GM21529 (cell line): ENCODE measurements at regions not wholly inside any gene's neighbourhood (a gene's known extent, or its start where the extent isn't known, plus 50 kb on each side); places are given as distances from the start of the nearest gene placed in this dataset.
"Not testable (repeated sequence)": the region's sequence is repeated elsewhere in the genome, so short reads cannot be mapped to it uniquely, and the experiment has no call there.

ENCODE experiments used
- ATAC-seq: cut with Tn5 transposase; IDR thresholded peaks from one replicate; pipeline ENCODE4 v1.9.1; 2021; ENCODE audit not compliant: unreplicated experiment

DNA sequence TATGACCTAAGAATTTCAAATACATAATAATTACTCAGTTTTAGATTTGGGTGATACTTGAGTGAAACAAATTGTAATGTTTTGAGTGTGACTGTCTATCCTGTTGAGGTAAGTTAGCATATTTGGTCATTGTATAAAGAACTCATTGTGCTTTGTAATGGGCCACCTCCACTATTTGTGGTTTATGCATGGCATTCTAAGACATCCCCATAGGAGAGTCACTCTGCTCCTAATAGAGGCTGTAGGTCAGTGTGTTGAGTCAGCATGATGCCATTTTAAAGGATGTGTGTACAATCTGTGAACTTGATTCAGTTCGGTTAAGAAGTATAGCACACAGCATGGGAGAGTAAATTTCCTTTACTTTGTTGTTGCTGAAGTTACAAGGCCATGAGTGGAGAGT, 1112.4 kb downstream of the JRKL start:
- ATAC-seq = no peak

DNA sequence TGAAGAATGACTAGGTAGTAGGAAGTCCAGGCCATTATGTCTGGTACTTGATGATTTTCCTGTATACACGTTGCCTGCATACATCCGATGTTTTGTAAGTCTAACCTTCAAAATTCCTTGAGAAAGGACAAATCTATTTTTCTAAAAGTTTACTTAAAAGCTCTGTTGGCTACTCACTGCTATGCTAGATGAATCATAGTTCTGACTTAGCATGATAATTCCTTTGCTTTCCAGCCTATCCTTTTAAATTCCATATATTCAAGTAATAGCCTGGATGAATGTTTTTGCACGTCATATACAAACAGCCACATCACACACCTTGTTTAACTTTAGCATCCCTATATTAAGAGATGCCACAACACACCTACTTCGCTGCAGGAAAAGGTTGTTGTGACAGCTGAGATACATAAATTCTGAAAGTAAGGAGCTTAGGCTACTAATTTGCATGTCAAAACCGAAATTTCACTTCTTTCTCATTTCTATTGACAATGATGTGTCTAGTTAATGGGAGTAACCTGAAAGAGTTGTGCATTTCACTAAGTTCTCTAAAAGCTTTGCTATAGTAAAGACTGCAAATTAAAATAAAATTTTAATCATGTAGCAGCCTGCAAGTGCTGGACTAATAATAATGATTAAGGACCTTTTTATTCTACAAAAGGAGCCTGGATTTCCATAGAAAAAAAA, 1116.4 kb downstream of the JRKL start:
- no peak for ATAC-seq

DNA sequence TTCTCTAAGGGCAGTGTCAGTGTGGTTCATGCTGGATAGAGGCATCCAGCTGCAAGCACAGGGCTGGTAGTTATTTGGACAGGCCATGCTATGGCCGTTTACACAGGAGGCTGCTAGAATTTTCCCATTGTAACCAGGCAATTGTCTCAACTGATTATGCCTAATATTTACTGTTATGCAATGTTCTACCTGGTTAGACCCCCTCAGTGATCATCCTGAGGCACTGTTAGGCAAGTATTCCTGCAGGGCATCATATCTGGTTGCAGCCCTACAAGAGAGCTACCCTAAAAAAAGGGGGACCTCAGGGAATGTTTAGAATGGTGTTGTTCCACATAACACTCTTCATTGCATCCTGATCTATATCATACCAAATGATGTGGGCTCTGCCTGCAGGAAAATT, 1124.6 kb downstream of the JRKL start:
- no peak for ATAC-seq

DNA sequence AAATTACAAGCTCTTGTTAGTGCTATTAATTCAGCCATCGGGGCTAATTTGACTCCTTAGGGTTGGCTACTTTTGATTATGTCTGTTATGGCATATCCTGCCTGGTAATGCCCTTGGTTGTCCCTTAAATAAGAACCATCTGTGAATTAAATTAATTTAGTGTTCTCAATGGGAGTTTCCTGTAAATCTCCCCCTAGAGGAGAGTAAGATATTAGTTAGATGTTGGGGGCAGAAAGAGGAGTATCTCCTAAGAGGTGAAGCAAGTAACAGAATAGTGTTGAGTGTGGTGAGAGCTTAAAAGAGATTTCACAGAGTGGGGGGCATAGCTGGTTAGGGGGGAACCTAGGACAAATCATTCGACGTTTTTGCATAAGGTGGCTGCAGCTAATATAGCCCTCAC, 1126.9 kb downstream of the JRKL start:
- ATAC-seq = no peak

DNA sequence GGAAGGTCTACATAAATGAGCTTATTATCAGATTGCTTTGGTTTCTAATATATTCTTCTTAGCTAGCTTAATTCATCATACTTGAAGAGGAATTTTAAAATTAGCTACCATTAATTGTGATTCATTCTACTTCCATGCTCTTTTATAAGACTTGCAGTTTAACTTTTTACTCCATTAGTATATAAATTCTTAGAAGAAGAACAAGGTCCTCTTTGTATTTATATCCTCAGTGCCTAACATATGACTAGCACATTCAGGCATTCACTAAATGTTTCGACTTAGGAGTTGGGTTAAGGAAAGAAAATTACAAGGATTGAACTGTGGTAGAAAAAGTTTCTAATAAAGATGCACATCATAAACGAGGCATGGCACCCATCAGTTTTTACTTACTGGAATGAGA, 1135.5 kb downstream of the JRKL start:
- no peak for ATAC-seq

DNA sequence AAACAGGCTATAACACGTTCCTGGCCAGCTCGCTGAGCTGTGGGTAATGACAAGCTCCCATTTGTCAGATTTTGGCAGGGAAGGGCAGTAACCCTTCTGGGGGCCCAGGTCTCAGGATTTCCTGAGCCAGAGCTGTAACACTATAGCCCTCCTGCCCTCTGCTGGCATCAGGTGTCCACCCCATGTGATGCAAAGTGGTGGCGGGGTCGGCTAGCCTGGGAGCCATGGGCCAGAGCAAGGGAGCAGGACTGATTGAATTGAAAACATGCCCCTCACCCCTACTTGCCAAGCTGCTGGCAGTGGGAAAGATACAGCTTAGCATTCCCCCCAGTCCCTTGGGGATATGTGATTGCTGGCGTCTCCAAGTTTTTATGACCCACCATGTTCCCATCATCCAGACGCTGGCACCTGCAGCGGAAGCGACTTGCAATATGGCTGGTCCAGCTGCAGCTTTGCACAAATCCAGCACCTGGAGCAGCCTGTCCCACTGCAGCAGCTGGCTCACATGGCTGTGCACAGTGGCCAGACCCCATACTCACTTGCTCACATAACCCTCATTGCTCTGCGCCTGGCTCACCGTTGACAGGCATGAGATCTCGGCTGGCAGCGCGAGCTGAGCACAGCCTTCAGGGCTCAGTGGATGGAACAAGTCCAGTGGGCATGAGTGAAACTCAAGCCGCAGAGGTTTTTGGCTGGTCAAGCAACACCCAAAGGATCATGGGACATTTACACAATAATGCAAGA, 1147.8 kb downstream of the JRKL start:
- no peak for ATAC-seq

DNA sequence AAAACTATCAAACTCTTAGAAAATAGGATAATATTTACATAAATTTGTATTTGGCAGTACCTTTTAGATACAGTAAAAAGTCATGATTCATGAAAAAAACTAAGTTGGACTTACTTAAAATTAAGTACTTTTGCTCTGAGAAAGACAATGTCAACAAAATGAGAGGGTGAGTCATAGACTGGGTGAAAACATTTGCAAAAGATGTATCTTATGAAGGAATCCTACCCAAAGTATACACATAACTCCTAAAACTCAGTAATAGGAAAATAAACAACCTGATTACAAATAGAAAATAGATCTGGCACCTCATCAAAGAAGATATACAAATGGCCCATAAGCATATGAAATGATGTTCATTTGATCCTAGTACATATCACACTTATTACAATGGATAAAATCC, 1154.6 kb downstream of the JRKL start:
- ATAC-seq = no peak

DNA sequence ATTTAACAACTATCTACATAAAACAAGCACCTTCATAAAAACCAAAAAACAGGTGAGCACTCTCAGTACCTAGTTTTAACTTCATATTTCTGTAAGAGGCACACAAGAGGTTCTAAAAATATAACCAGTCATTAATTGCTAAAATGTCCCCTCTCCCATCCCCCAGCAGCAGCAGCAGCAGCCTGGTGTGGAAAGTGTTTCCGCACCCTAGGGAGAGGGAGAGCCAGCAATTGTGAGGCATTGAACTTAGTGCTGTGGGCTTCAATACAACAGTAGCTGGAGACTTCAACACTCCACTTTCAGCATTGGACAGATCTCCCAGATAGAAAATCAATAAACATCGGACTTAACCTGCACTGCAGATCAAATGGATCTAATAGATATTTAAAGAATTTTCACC, 1158.5 kb downstream of the JRKL start:
- no peak for ATAC-seq

DNA sequence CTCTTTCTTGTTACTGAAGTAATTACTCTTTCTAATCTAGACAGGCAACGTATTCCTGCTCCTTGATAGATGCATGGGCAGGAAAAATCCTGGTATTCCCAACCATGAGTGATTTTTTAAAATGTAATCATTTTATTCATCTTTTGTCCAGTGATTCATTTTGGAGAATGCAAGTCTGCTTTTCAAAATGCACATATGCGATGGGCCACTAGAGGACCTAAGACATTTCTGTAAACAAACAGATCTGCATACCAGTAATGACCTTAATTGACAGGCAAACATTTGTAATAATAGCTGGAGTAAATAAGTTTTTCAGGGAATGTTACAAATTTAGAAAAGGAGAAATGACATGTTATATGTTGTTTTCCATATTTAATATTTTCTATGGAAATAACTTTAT, 1167.6 kb downstream of the JRKL start:
- no peak for ATAC-seq

DNA sequence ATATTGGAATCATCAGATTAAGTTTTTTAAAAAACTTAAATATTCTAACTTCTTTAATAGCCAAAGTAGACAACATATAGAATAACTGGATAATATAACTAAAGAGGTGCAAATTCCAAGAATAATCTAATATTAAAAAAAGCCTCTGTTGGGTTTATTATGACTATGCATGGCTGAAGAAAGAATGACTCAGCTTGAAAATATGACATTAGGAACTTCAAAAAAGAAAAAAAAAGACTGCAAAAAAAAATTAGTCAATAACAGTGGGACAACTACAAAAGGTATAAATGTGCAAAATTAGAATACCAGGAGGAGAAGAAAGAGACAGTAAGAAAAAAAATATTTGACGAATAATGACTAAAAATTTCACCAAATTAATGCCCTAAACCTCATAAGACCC, 1178.0 kb downstream of the JRKL start:
- ATAC-seq = no peak

DNA sequence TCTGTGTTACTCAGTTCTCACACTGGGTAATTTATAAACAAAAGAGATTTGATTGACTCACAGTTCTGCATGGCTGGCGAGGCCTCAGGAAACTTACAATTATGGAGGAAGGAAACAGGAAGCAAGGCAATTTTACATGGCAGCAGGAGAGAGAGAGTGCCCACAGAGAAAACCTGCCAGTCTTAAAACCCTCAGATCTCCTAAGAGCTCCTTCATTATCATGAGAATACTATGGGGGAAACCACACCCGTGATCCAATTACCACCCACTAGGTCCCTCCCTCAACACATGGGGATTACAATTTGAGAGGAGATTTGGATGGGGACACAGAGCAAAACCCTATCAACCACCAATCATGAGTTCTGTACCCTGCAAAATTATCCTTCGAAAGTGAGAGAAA, 1180.8 kb downstream of the JRKL start:
- ATAC-seq = no peak

DNA sequence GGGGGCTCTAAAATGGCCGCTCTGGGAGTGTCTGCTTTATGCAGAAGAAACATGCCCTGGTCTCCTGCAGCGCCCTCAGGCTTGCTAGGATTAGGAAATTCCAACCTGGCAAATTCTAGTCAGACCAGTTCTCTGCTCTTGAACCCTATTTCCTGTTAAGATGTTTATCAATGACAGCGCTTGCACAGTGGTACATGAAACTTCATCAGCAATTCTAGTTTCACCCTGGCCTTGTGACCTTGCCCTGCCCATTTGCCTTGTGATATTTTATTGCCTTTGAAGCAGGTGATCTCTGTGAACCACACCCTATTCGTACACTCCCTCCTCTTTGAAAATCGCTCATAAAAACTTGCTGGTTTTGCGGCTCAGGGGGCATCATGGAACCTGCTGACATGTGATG, 1184.0 kb downstream of the JRKL start:
- not testable (repeated sequence) for ATAC-seq

DNA sequence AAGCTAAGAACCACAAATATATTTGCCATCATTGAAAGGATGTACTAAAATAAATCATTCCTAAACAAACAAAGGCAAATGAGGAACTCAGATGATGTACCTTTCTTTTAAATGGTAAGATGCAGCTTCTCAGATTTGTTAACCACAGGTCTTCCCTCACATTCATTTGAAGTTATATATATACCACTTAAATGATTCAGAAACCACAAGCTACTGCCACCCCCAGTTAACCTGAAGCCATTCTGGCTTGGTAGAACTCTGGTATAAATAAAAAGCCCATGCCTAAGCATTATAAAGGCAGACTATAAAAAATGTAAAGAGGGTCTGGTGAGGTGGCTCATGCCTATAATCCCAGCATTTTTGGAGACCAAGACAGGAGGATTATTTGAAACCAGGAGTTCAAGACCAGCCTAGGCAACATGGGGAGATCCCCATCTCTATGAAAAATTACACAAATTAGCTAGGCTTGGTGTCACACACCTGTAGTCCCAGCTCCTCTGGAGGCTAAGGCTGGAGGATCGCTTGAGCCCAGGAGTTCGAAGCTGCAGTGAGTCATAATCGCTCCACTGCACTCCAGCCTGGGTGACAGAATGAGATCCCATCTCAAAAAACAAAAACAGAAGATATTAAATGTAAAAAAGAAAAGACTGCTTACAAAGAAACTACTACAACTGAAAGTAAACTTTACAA, 1185.3 kb downstream of the JRKL start:
- ATAC-seq = no peak

DNA sequence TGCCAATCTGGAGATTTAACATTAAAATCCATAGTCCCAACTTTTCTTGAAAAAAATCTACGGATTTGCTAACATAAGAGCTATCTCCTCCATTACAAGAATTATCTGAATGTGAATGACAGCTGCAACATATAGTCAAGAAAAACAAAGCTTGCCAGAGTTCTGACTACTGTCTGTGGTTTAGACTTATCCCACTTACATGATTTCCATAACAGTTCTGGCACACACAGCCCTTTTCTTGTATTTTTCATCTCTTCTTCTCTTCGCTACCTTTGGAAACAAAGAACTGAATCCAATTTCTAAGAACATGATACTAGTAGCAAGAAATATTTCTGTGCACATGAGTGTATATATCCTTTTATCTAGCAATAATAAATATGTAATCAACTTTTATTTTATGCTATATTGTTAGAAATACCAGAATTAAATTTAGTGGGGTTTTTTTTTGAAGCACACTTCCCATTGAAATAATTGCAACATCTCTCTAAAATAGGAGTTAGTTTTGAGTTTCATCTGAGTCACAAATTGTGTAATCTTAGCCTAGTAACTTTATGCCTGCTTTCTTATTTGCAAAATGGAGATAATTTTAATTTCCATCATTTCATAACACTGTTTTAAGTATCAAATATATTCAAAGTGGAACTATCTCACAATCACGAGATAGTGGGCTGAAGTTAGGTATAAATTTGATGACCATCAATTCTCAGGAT, 1217.6 kb downstream of the JRKL start:
- no peak for ATAC-seq

DNA sequence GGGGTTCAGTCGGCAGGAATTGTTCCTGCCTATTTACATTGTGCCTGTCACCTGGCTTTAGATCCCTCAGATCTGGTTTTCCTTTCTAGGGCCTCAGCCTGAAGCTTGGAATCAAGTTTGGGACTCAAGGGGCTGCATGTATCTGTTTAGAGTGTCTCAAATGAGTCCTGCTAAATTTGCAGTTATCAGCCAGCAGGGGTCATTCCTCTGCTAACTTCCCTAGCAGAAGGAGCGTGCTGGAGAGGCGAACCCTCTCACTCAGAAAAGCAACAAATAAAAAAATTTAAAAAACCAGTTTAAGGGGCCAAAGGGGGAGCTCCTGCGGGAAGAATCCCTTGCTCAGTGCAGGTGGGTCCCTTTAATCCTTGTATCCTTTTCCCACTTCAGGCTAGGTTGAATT, 1220.2 kb downstream of the JRKL start:
- ATAC-seq = no peak

DNA sequence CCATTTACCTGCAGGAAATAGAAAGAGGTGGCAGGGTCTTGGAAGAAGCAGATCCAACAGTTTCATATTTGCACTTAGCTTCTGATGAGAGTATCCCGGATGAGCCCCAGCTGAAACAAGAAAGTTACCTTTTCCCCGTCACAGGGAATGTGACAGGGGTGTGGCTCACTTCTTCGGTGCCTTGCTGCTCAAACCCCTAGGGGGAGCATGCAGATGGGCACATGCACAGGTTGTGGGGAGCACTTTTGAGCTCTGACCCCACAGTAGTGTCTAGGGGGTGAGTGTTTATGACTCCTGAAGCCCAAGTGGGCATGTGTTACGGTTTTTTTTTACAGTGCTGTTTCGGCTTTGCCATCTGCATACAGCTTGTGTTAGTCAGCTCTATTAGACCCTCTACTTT, 1221.0 kb downstream of the JRKL start:
- no peak for ATAC-seq

DNA sequence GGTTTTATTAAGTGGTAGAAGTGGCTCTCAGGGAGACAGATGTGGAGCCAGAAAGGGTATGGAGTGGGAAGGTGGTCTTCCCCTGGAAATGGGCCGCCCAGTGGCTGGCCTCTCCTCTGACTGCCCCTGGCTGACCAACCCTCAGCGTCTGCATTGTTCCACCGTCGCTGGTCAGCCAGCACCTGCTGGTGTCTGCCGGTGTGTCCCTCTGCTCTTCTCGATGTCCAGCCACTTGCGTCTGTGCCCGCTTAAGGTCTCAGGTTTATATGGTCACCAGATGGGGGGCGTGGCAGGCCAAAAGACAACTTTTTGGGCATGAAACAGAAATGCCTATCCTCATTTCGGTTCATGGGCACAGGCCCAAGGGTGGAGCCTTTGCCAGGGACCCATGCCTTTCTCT, 1221.5 kb downstream of the JRKL start:
- ATAC-seq = no peak

DNA sequence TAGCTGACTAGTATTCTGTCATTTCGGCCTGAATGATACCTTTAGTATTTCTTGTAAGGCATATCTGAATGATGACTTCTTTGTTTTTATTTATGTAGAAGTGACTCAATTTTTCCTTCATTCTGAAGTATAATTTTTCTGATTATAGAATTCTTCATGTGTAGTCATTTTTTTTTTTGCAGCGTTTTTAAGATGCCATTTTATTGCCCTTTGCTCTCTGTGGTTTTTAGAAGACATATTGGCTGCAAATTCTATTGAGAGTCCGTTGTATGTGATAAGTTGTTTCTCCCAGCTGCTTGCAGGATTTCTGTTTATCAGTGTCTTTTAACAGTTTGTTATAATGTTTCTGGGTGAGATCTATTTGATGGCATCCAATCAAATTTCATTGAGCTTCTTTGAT, 1224.8 kb downstream of the JRKL start:
- no peak for ATAC-seq

DNA sequence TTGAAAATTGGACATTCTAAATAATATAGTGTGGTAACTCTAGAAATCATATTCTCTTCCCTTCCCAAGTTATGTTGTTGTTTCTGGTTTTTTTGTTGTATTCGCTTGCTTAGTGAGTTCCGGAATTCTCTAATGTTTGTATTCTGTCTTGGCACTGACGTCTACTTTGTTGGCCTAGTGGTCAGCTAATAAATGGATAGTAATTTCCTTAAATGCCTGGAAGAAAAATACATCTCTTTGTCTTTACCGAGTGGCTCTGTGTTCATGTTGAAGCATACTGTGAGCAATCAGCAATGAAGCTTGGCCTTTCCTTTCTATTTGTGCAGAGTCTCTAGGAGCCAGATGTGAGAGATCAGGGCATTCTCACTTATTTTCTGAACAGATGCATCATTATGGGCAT, 1225.7 kb downstream of the JRKL start:
- no peak for ATAC-seq

DNA sequence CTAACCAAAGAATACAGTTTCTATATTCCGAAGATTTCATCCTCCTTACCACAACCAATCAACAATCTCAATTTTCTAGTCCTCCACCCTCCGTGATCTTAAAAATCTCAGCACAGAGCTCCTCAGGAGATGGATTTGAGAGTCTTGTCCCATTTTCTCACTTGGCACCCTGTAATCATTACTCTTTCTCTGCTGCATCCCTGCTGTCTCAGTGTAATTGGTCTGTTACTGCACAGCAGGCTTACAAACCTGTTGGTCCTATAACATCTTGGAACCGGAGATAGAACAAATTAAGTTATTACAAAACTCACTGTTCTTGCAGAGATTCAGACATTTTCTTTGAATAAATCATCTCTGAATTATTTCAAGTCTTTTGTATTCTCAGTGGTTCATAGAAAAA, 1227.2 kb downstream of the JRKL start:
- ATAC-seq = no peak

DNA sequence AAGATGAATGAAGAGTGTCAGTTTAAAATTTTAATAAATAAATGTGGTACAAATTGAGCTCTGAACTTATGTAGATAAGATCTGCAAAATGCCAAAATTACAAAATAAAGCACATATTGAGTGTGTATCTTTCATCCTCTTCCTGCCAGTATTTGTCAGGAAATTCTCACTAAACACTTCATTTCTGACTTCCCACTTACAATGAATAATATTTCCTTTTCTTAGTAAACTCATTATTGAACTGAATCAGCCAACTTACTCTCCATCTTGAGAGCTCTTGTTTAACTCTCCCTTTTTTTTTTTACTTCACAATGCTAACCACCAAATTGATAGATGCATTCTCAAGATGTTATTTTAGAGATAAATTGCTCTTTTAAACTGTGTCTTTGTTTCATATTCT, 1230.2 kb downstream of the JRKL start:
- no peak for ATAC-seq

DNA sequence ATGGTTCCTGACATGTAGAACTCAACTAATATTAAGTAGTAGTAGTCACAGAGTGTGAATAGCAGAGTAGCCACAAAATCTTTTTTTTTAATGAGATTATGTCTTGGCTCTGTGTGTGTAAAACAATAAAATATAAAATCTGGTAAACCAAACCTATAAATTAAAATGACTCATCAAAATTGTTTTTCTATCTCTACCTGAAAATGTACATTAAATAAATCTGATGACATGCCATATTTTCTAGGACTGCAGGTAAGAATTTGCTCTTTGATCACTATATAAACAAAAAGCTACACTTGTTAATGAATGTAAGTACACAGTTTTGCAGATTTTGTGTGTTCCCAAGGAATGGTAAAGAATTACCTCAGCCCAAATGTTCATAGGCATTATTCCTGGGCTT, 1231.5 kb downstream of the JRKL start:
- ATAC-seq = no peak
